B cell (primary cell): ENCODE measurements at regions not wholly inside any gene's neighbourhood (a gene's known extent, or its start where the extent isn't known, plus 50 kb on each side); places are given as distances from the start of the nearest gene placed in this dataset.

Source experiments
- EZH2 ChIP-seq: IDR thresholded peaks from 2 replicates; pipeline ENCODE4 v1.6.1; 2012; ENCODE audit warnings: borderline replicate concordance, low read depth, mild to moderate bottlenecking, moderate library complexity, low read length; ENCODE audit not compliant: insufficient read depth, poor library complexity, severe bottlenecking
- TF ChIP-seq, protein P1 (sequence below): fragments of 200-600 bp; IDR thresholded peaks from one replicate; pipeline ENCODE4 v1.8.0; 2022; ENCODE audit warnings: antibody characterized with exemption, mild to moderate bottlenecking

DNA sequence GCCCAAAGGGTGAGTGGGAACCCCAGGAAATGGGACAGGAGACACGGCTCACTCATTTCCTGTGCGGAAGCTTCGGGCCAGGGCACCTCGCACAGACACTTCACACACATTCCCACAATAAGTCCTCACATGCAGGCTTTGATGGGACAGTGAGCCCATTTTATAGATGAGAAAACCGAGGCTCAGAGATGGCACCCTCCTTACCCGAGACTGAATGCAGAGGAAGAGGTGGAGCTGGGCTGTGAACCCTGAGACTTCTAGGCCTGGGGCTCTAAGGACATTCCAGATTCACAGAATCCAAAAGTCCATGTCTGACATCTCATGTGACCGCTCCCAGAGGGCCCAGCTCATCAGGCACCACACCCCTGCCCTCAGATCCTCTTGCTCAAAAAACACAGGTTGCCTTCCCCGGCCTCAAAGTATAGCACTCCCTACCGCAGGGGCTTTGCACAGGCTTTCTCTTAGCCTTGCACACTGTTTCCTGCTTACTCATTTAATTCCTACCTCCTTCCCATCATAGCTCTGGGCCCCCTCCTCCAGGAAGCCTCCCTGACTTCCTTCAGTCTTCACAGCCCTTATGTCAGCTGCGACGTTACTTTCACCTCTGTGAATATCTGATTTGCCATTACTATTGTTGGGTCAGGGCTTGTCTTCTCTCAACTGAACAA, 57.1 kb upstream of the TCF20 start:
- no peak for TF ChIP-seq EZH2
- TF ChIP-seq, protein P1, sequence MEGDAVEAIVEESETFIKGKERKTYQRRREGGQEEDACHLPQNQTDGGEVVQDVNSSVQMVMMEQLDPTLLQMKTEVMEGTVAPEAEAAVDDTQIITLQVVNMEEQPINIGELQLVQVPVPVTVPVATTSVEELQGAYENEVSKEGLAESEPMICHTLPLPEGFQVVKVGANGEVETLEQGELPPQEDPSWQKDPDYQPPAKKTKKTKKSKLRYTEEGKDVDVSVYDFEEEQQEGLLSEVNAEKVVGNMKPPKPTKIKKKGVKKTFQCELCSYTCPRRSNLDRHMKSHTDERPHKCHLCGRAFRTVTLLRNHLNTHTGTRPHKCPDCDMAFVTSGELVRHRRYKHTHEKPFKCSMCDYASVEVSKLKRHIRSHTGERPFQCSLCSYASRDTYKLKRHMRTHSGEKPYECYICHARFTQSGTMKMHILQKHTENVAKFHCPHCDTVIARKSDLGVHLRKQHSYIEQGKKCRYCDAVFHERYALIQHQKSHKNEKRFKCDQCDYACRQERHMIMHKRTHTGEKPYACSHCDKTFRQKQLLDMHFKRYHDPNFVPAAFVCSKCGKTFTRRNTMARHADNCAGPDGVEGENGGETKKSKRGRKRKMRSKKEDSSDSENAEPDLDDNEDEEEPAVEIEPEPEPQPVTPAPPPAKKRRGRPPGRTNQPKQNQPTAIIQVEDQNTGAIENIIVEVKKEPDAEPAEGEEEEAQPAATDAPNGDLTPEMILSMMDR = no peak
